Coronary artery (tissue), 2 donors: ENCODE measurements at regions not wholly inside any gene's neighbourhood (a gene's known extent, or its start where the extent isn't known, plus 50 kb on each side); places are given as distances from the start of the nearest gene placed in this dataset.
A peak's percentile ranks its signal among the peaks of the same experiment; 100 is the strongest.

ENCODE experiments used
- DNase-seq: peaks from one replicate; pipeline ENCODE4 v3.0.0-alpha.2; 2017; ENCODE audit warnings: low spot score
- H3K27ac ChIP-seq, 2 donors: fragments of 200-600 bp; sonication (generic); one replicate each; pipeline ENCODE4 v1.5.1; 2016 to 2019
- H3K4me3 ChIP-seq: fragments of 200-600 bp; sonication (generic); 2 replicates; pipeline ENCODE4 v1.5.1; 2016; ENCODE audit warnings: mild to moderate bottlenecking, moderate library complexity
- CTCF ChIP-seq: fragments of 200-600 bp; sonication (generic); IDR thresholded peaks from one replicate; pipeline ENCODE4 v1.5.1; 2019; ENCODE audit warnings: antibody characterized with exemption

- H3K27ac ChIP-seq, result no peak overlapping the region
- no peak for TF ChIP-seq CTCF
- DNase-seq, result no peak
- no peak overlapping the region for H3K4me3 ChIP-seq
Measured at GRCh38 chr6:22036275-22036674, 260.6 kb downstream of the PRL start.

DNA sequence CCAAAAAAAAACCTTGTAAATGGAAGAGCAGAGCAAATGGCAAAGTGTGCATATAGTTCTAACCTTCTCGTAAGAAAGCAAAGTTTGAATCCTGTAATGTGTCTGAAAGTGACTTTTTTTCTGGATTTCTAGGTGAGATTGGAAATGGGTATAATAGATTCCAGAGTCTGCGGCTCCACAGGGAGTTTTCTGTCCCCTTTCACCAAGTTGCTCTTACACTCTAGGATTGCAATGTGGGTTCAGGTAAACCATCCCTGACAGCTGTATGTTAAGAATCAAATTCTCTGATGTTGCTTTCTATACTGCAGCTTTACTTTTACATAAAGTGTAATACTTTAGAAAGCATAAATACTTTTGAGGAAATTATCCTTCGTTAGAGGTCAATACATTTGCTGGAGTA, 260.1 kb downstream of the PRL start:
- DNase-seq, result no peak
- Histone ChIP-seq H3K4me3 (no peak overlapping the region), H3K27ac (no peak overlapping the region)
- no peak for TF ChIP-seq CTCF

GRCh38 chr6:22041797-22042480, 254.9 kb downstream of the PRL start:
- Histone ChIP-seq H3K4me3 (no peak overlapping the region), H3K27ac (no peak overlapping the region)
- no peak for TF ChIP-seq CTCF
- no peak for DNase-seq

DNA sequence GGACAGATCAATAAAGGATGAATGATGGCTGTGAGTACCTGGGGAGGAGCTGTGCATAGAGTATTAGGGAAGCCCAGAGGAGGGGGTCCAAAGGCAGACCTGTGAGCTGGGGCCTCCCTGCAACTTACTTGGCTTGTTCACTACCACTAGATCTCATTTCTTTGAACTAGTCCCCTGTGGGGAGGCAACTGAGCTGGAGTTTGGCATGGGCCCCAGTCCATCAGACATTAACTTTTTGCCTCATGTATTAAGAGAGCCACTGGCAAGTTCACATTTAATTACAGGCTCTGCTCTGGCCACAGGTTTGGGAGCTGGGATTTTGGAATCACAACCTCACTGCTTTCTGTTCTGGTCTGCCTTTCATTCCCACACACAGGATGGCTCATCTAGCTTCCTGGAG, 254.1 kb downstream of the PRL start:
- H3K27ac ChIP-seq, result peak overlapping the region in 1 of 2 donors; percentile 33
- no peak for TF ChIP-seq CTCF
- no peak overlapping the region for H3K4me3 ChIP-seq
- DNase-seq, result no peak

DNA sequence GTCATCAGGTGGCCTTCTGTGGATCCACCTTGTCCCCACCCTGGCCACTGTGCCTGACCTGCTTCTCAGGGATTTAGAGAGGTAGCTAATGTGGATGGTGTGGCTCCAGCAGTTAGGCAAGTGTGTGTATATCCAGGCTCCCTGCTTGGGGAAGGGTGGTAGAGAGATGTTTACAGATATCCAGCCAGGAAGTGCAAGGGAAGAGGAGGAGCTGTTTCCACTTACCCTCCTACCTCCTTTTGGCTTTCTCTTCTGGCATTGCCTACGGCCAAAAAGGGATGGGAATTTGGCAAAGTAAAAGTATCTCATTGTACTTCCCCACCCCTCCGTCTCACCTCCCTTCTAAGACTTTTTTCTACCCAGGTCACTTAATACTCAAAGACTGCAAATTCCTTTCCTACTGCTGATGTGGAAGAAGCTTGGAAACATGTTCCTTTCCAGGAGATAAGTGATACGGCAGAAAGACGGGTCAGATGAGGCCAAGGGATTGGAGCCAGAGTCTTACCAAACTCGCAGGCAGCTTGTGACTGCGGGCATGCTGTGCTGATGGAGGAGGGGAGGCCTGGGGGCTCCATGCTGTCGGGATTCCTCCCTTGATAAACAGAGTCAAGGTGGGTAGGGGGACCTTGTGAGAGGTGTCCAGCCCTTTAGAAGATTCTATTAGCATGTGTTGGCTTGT, 253.4 kb downstream of the PRL start:
- TF ChIP-seq CTCF, result no peak
- no peak for DNase-seq
- Histone ChIP-seq H3K27ac (peak overlapping the region; percentile 33 to 34), H3K4me3 (peak overlapping the region; percentile 34)

GRCh38 chr6:22045261-22045912, 251.4 kb downstream of the PRL start:
- no peak for TF ChIP-seq CTCF
- DNase-seq, result no peak
- no peak overlapping the region for H3K4me3 ChIP-seq
- H3K27ac ChIP-seq, result no peak overlapping the region
